AG10803 (cell line): ENCODE measurements at regions not wholly inside any gene's neighbourhood (a gene's known extent, or its start where the extent isn't known, plus 50 kb on each side); places are given as distances from the start of the nearest gene placed in this dataset.
A peak's percentile ranks its signal among the peaks of the same experiment; 100 is the strongest.
"Not testable (repeated sequence)": the region's sequence is repeated elsewhere in the genome, so short reads cannot be mapped to it uniquely, and the experiment has no call there.

Source experiments
- DNase-seq: peaks from one replicate; pipeline ENCODE4 v3.0.0; 2010; ENCODE audit warnings: low read depth
- H3K4me3 ChIP-seq: 2 replicates; pipeline ENCODE4 v1.5.1; 2011; ENCODE audit warnings: mild to moderate bottlenecking, low read length, control low read depth
- TF ChIP-seq, protein P1 (sequence below): conservative IDR thresholded peaks from 2 replicates; pipeline ENCODE4 v1.5.1; 2011; ENCODE audit warnings: mild to moderate bottlenecking, low read length, control low read depth, inconsistent platforms

GRCh38 chr9:89849096-89849495 lies 244.3 kb downstream of the GADD45G start:
- no peak overlapping the region for H3K4me3 ChIP-seq
- no peak for DNase-seq
- TF ChIP-seq, protein P1, sequence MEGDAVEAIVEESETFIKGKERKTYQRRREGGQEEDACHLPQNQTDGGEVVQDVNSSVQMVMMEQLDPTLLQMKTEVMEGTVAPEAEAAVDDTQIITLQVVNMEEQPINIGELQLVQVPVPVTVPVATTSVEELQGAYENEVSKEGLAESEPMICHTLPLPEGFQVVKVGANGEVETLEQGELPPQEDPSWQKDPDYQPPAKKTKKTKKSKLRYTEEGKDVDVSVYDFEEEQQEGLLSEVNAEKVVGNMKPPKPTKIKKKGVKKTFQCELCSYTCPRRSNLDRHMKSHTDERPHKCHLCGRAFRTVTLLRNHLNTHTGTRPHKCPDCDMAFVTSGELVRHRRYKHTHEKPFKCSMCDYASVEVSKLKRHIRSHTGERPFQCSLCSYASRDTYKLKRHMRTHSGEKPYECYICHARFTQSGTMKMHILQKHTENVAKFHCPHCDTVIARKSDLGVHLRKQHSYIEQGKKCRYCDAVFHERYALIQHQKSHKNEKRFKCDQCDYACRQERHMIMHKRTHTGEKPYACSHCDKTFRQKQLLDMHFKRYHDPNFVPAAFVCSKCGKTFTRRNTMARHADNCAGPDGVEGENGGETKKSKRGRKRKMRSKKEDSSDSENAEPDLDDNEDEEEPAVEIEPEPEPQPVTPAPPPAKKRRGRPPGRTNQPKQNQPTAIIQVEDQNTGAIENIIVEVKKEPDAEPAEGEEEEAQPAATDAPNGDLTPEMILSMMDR = no peak

- H3K4me3 ChIP-seq = no peak overlapping the region
- no peak for DNase-seq
- TF ChIP-seq, protein P1 = no peak
Observed at GRCh38 chr9:89850153-89850552, 245.3 kb downstream of the GADD45G start.

DNA sequence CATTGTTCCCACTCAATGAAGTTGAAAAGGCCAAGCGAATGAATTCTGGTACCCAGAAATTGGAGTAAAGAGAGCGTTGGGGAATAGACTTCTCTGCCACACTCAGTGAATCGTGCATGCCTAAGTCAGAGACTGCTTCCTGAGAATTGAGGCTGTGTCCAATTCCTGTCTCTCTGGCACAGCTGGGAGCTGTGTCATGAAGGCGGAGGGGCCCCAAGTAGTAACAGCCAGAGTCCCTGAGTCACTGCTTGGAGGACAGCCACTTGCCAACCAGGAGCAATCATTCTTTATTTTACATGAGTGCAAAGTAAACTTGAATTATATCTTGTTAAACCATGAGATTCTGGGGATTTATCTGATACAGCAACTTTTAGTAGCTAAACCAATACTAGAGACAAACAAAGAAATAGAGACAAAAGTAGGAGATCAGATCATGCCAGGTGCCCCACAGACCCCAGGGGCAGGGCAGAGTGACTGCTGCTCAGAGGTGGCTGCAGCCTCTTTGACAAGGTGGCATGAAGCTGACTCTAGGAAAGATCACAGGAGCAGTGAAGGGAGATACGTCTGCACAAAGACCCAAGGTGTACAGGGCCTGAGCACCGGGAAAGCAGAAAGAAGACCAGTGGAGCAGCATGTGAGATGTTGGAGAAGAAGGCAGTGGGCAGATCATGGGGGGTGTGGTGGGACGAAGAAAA lies 246.0 kb downstream of the GADD45G start:
- peak; percentile 65 for DNase-seq
- TF ChIP-seq, protein P1 = no peak
- no peak overlapping the region for H3K4me3 ChIP-seq

DNA sequence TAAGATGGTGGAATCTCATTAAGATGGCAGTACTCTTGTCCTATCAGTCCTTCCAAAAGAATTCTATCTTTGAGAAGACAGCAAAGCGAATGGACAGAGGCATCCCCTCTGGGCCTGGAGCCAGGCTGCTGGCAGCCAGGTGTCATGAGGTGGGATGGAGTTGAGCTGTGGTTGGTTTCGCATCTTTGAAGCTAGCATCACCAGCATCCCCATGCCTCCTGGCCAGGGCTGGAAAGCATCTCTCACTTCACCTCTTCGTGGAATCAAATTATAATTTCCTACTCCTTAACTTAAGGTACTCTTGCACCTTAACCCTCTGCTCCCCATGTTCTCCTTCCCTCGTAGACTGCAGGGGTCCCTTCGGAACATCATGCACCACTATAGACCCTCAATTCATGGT lies 248.3 kb downstream of the GADD45G start:
- DNase-seq = no peak
- no peak overlapping the region for H3K4me3 ChIP-seq
- TF ChIP-seq, protein P1 = no peak

- no peak for DNase-seq
- H3K4me3 ChIP-seq = no peak overlapping the region
- TF ChIP-seq, protein P1 = no peak
Observed at GRCh38 chr9:89853931-89854330, 249.1 kb downstream of the GADD45G start.

DNA sequence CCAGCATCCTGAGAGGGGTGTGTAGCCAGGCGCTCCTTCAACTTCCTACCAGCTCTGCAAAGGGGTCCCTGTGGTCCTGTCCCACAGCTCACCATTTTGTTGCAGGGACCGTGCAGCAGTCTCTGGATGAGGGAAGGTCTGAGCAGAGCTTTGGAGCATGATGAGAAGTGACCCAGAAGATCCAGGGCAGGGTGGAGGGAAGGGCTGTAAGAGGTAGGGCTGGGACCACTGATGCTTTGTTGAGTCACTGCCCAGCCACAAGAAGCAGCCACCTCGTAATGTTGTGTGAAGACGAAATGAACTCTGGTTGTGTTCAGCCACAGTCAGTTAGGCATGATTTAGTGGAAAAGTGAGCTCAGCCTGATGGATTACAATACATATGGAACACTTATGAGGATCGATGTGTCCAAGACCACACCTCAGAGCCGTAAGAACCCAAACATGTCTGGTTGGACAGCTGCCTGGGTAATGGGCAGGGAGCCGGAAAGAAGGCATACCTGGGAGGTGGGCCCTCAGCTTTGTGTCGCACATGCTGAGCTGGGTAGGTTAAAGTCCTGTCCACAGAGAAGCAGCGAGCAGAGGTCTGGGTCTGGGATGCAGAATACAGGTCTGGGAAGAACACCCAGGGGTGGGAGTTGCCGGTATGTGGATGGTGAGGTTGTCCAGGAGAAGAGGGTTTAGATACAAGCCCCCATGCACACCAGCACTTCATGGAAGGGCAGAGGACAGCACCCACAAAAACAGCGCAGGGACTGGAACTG lies 250.1 kb downstream of the GADD45G start:
- TF ChIP-seq, protein P1 = no peak
- no peak for DNase-seq
- H3K4me3 ChIP-seq = no peak overlapping the region

DNA sequence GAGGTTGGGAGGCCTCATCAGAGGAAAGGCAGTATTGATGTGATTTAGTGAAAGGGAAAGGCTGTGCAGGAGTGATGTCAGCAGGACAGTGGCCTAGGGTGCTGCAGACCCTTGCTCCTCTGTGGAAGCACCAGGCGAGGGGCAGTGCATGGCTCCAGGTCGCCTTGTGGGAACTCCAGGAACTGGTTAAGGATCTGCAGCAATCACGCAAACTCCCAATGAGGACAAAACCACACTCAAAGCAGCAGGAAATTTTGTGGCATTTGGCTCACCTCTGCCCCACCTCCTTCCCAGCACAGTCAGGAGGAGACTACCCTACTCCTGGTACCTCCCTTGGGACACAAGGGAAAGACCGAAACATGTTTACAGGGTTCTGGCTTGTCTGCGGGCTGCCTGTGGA lies 251.5 kb downstream of the GADD45G start:
- not testable (repeated sequence) for H3K4me3 ChIP-seq, DNase-seq

DNA sequence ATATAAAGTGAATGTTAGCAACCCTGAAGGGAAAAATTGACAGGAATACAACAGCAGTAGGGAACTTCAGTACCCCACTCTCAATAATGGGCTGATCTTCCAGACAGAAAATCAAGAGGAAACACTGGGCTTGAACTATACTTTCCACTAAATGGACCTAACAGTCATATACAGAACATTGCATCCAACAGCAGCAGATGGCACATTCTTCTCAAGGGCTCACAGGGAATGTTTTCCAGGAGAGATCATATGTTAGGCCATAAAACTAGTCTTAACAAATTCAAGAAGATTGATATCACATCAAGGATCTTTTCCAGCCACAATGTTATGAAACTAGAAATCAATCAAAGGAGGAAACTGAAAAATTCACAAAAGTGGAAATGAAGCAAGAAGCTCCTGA lies 252.1 kb downstream of the GADD45G start:
- not testable (repeated sequence) for H3K4me3 ChIP-seq, DNase-seq

DNA sequence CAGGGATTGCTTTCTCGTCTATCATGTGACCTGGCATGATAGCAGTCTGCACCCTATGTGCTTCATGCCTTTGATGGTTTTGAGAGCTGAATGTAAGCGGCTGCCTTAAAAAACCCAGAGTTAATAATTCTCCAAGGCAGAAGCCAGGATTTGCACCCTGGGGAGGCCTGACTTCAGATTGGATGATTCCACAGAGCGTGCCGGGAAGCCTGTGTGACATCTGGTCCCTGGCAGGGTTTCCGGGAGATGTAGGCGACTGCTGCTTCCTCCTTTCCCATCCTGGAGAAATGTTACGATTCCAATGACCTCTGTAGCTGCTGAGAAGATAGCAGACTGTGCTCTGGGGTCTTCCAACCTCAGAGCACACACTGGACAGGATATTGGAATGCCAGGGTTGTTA lies 255.0 kb downstream of the GADD45G start:
- not testable (repeated sequence) for DNase-seq

DNA sequence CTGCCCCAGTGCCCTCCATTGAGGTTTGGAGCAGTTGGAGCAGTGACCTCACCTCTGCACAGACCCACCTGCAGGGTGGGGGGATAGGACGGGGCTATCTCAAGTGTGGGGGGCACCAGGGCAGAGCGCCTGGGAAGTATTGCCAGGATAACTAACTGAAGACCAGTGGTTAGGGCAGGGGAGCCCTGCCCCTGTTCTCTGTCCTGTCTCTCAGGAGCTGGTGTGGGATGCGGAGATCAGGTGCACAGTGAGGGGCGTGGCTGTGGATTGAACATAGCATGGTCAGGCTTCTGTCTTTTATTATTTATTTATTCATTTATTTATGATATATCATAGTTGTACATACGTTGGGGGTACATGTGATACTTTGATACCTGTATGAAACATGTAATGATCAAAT lies 256.6 kb downstream of the GADD45G start:
- H3K4me3 ChIP-seq, DNase-seq: not testable (repeated sequence)

More for the DNA sequence above, 255.0 kb downstream of the GADD45G start:
- not testable (repeated sequence) for H3K4me3 ChIP-seq
